Gastroesophageal sphincter (tissue), 4 donors: ENCODE measurements at regions not wholly inside any gene's neighbourhood (a gene's known extent, or its start where the extent isn't known, plus 50 kb on each side); places are given as distances from the start of the nearest gene placed in this dataset.

Experiments
- ATAC-seq: fragments of 150-250 bp; one replicate; pipeline ENCODE4 v1.9.1; 2016; ENCODE audit warnings: mild to moderate bottlenecking, moderate library complexity
- H3K27ac ChIP-seq, 4 donors: fragments of 200-600 bp; sonication (generic) in 3 of 4; 1 replicate in 3 of 4; 2 replicates in 1 of 4; pipeline ENCODE4 v1.5.1; 2016 to 2019
- H3K27me3 ChIP-seq: fragments of 200-600 bp; sonication (generic); one replicate; pipeline ENCODE4 v1.5.1; 2019
- H3K36me3 ChIP-seq, 2 donors: fragments of 200-600 bp; sonication (generic); one replicate each; pipeline ENCODE4 v1.5.1; 2019; ENCODE audit warnings: control low read depth in 1 of 2
- H3K4me1 ChIP-seq, 3 donors: fragments of 200-600 bp; sonication (generic); 1 replicate in 2 of 3; 2 replicates in 1 of 3; pipeline ENCODE4 v1.5.1; 2016 to 2019; ENCODE audit warnings: control low read depth in 2 of 3
- H3K4me3 ChIP-seq, 2 donors: fragments of 200-600 bp; sonication (generic); one replicate each; pipeline ENCODE4 v1.5.1; 2019; ENCODE audit warnings: mild to moderate bottlenecking in 1 of 2, moderate library complexity in 1 of 2
- H3K9me3 ChIP-seq, 3 donors: fragments of 200-600 bp; sonication (generic); one replicate each; pipeline ENCODE4 v1.5.1; 2017 to 2019; ENCODE audit warnings: control low read depth in 2 of 3
- EP300 ChIP-seq: sonication (generic); formaldehyde crosslinking; IDR thresholded peaks from one replicate; pipeline ENCODE4 v1.6.1; 2017; ENCODE audit warnings: antibody characterized with exemption, mild to moderate bottlenecking
- POLR2A ChIP-seq, 2 donors: fragments of 450-650 bp; IDR thresholded peaks; one replicate each; pipeline ENCODE4 v1.6.1; 2017; ENCODE audit warnings: antibody characterized with exemption in 2 of 2, mild to moderate bottlenecking in 2 of 2, moderate library complexity in 1 of 2
- POLR2AphosphoS5 ChIP-seq: sonication (generic); formaldehyde crosslinking; IDR thresholded peaks from one replicate; pipeline ENCODE4 v1.6.1; 2017; ENCODE audit warnings: antibody characterized with exemption
- WGBS, 2 donors: methylation state at CpG; one replicate each; pipeline ENCODE4 v1.1.5; 2018; ENCODE audit warnings: low coverage in 1 of 2; 5-methylcytosine and 5-hydroxymethylcytosine counted together
- TF ChIP-seq, protein P1 (sequence below), 4 experiments: fragments of 200-600 bp in 2 of 4; fragments of 450-650 bp in 2 of 4; sonication (generic) in 1 of 4; IDR thresholded peaks; one replicate each; pipeline ENCODE4 v1.5.1; 2017 to 2019; ENCODE audit warnings: antibody characterized with exemption in 4 of 4, mild to moderate bottlenecking in 2 of 4, moderate library complexity in 2 of 4

DNA sequence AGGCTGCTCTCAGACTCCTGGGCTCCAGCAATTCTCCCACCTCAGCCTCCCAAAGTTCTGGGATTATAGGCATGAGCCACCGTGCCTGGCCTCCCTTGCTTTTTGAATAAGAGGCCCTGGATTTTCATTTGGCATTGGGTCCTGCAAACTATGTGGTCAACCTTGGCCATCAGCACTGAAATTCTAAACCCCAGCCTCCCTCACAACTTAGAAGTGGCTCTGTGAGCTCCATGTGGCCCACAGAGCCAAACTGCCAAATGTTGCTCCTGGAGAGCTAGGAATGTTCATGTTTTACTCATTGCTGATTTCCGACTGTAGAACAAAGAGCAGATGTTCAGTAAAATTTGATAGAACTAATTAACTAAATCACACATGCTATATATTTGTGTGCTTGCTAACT lies 210.6 kb upstream of the AGAP1 start:
- H3K4me3 ChIP-seq: no peak overlapping the region
- TF ChIP-seq, protein P1, sequence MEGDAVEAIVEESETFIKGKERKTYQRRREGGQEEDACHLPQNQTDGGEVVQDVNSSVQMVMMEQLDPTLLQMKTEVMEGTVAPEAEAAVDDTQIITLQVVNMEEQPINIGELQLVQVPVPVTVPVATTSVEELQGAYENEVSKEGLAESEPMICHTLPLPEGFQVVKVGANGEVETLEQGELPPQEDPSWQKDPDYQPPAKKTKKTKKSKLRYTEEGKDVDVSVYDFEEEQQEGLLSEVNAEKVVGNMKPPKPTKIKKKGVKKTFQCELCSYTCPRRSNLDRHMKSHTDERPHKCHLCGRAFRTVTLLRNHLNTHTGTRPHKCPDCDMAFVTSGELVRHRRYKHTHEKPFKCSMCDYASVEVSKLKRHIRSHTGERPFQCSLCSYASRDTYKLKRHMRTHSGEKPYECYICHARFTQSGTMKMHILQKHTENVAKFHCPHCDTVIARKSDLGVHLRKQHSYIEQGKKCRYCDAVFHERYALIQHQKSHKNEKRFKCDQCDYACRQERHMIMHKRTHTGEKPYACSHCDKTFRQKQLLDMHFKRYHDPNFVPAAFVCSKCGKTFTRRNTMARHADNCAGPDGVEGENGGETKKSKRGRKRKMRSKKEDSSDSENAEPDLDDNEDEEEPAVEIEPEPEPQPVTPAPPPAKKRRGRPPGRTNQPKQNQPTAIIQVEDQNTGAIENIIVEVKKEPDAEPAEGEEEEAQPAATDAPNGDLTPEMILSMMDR (IDR thresholded peaks at IDR 0.05): no peak
- TF ChIP-seq POLR2A (IDR thresholded peaks at IDR 0.05): no peak
- no peak for TF ChIP-seq POLR2AphosphoS5
- no peak for TF ChIP-seq EP300
- H3K27me3 ChIP-seq: peaks cover 6% of the 10 kb centered on the region
- no peak for ATAC-seq
- no peaks in the 10 kb centered on the region for H3K36me3 ChIP-seq
- no peaks in the 10 kb centered on the region for H3K4me1 ChIP-seq
- 80 to 86% methylated on average over 2 of the region's 2 CpGs for WGBS, 2 donors
- H3K9me3 ChIP-seq: no peaks in the 10 kb centered on the region
- H3K27ac ChIP-seq: no peak overlapping the region

DNA sequence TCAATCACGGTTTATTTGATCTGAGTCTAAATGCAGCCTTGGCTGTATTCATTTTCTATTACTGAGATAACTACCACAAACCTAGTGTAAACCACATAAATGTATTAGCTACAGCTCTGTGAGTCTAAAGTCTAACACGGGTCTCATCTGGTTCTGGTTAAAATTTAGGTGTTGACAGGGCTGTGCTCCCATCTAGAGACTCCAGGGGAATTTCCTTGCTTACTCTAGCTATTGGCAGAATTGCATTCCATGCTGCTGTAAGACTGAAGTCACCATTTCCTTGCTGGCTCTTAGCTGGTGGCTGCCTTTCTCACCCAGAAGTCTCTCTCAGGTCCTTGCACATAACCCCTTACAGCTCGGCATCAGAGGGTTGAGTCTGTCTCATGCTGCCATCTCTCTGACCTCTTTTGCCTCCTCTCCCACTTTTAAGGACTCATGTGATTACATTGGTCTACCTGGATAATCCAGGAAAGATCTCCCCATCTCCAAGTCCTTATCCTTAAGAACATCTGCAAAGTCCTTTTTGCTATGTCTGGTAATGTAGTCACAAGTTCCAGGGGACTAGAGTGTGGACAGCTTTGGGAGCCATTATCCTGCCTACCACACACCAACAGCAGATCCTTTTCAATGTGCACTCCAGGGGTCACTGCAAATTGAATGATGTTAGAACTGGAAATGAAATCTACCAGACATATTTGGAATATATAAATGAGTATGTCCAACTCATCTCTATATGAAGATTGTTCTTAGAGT lies 207.0 kb upstream of the AGAP1 start:
- TF ChIP-seq POLR2AphosphoS5 (no peak), POLR2A (IDR thresholded peaks at IDR 0.05) (no peak), EP300 (no peak)
- TF ChIP-seq, protein P1 (IDR thresholded peaks at IDR 0.05): no peak
- 78 to 83% methylated on average over 3 of the region's 3 CpGs for WGBS, 2 donors
- Histone ChIP-seq H3K4me1 (no peaks in the 10 kb centered on the region), H3K9me3 (no peaks in the 10 kb centered on the region), H3K4me3 (no peak overlapping the region), H3K36me3 (no peaks in the 10 kb centered on the region), H3K27me3 (peaks cover 6% of the 10 kb centered on the region), H3K27ac (no peak overlapping the region)
- no peak for ATAC-seq

DNA sequence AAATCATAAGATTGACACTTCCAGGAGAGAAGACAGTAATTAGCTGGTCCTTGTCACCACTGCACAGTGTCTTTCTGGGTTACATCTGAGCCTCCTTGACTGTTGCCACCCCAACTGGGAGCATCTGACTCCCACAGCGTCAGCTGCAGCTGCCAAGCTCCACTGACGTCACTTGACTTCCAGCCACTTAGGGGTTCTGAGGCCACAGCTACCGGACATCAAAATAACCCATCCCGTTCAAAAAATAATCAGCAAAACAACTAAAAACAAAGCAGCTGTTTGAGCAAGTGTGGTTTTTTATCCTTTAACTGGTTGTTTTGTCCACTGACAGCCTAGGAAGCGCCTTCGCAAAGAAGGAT lies 206.5 kb upstream of the AGAP1 start:
- H3K36me3 ChIP-seq: no peaks in the 10 kb centered on the region
- H3K27ac ChIP-seq: no peak overlapping the region
- TF ChIP-seq EP300 (no peak), POLR2AphosphoS5 (no peak), POLR2A (IDR thresholded peaks at IDR 0.05) (no peak)
- TF ChIP-seq, protein P1 (IDR thresholded peaks at IDR 0.05): no peak
- no peaks in the 10 kb centered on the region for H3K4me1 ChIP-seq
- WGBS, 2 donors: 44 to 54% methylated on average over 6 of the region's 6 CpGs
- no peaks in the 10 kb centered on the region for H3K9me3 ChIP-seq
- H3K4me3 ChIP-seq: no peak overlapping the region
- H3K27me3 ChIP-seq: peaks cover 6% of the 10 kb centered on the region
- no peak for ATAC-seq

DNA sequence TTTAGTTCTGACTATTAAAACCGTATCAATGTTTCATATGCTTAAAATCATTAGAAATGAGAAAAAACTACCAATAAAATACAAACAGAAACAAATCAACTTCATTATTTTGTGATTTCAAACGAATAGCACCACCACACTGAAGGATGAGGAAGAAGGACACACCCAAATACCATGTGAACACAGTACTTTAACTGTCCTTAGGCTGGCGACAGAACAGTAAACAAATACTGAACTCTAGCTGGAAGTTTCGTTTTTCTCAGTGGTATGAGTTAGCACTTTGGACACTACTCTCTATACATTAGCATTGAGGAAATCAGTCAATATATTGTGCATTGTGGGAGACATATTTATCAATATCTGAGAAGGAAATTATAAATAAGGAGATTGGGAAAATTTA lies 202.4 kb upstream of the AGAP1 start:
- TF ChIP-seq POLR2A (IDR thresholded peaks at IDR 0.05) (no peak), POLR2AphosphoS5 (no peak), EP300 (no peak)
- TF ChIP-seq, protein P1 (IDR thresholded peaks at IDR 0.05): no peak
- Histone ChIP-seq H3K27me3 (peaks cover 6% of the 10 kb centered on the region), H3K36me3 (no peaks in the 10 kb centered on the region), H3K4me3 (no peak overlapping the region), H3K27ac (no peak overlapping the region), H3K4me1 (no peaks in the 10 kb centered on the region), H3K9me3 (no peaks in the 10 kb centered on the region)
- 48 to 59% methylated on average over 4 of the region's 4 CpGs for WGBS, 2 donors
- no peak for ATAC-seq

DNA sequence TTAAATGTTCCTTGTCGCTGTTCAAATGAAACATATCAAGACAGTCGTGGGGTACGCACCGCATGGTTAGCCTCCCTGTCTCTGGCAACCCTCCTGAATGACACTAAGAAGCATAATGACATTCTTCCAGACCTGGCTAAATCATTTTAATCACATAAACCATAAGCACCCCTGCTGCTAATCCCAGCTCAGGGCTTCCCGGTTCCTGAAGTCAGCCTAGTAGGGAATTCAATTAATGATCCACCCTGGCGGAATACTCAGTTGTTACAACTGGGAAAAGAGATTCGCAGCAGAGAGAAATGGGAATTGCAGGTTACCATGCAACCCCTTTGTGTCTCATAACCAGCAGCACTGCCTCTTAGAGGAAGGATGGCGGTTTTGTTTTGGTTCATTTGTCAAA lies 200.8 kb upstream of the AGAP1 start:
- no peak overlapping the region for H3K4me3 ChIP-seq
- no peak overlapping the region for H3K27ac ChIP-seq
- H3K36me3 ChIP-seq: no peaks in the 10 kb centered on the region
- peaks cover 18% of the 10 kb centered on the region for H3K27me3 ChIP-seq
- H3K9me3 ChIP-seq: no peaks in the 10 kb centered on the region
- H3K4me1 ChIP-seq: no peaks in the 10 kb centered on the region
- TF ChIP-seq EP300 (no peak), POLR2AphosphoS5 (no peak), POLR2A (IDR thresholded peaks at IDR 0.05) (no peak)
- TF ChIP-seq, protein P1 (IDR thresholded peaks at IDR 0.05): no peak
- no peak for ATAC-seq
- 86 to 100% methylated on average over 1 to 8 of the region's 8 CpGs for WGBS, 2 donors
